OCI-LY7 (cell line): ENCODE measurements at regions not wholly inside any gene's neighbourhood (a gene's known extent, or its start where the extent isn't known, plus 50 kb on each side); places are given as distances from the start of the nearest gene placed in this dataset.

Experiments used
- BruUV-seq: library from RNA; stranded (reverse); fragments of 400-500 nt; replicated peaks from 2 replicates; lab custom pipeline; 2021; lab: Mats Ljungman, UMichigan
- CTCF ChIA-PET: fragments of 300-600 bp; sonication (Branson Sonifier 250); formaldehyde crosslinking; loops from one replicate; lab custom pipeline; 2022; ENCODE audit warnings: antibody characterized with exemption; ENCODE audit not compliant: unreplicated experiment; lab: Charles Lee
- POLR2A ChIA-PET: fragments of 300-600 bp; sonication (Branson Sonifier 250); formaldehyde crosslinking; loops from one replicate; lab custom pipeline; 2022; ENCODE audit warnings: antibody characterized with exemption; lab: Charles Lee
- DNase-seq: peaks from one replicate; pipeline ENCODE4 v3.0.0-alpha.2; 2015; ENCODE audit warnings: low spot score
- H2AFZ ChIP-seq: fragments of 200-600 bp; sonication (generic), shearing (Covaris generic); 2 replicates; pipeline ENCODE4 v1.6.1; 2014; ENCODE audit warnings: mild to moderate bottlenecking, antibody characterized with exemption, low read length, moderate library complexity
- H3K27ac ChIP-seq: fragments of 200-600 bp; sonication (generic); 2 replicates; pipeline ENCODE4 v1.5.1; 2014; ENCODE audit warnings: mixed run types, low read depth, mild to moderate bottlenecking, moderate library complexity, low read length, inconsistent platforms; ENCODE audit not compliant: poor library complexity, severe bottlenecking
- H3K36me3 ChIP-seq: fragments of 200-600 bp; sonication (generic); 2 replicates; pipeline ENCODE4 v1.6.1; 2014; ENCODE audit warnings: mild to moderate bottlenecking, antibody characterized with exemption, low read length, moderate library complexity, mixed read lengths; ENCODE audit not compliant: insufficient read depth
- H3K4me1 ChIP-seq: fragments of 200-600 bp; sonication (generic); 2 replicates; pipeline ENCODE4 v1.5.1; 2014; ENCODE audit warnings: mild to moderate bottlenecking, low read length; ENCODE audit not compliant: insufficient read depth, poor library complexity, severe bottlenecking
- H3K4me2 ChIP-seq: fragments of 200-600 bp; sonication (generic); 2 replicates; pipeline ENCODE4 v1.6.1; 2014; ENCODE audit warnings: mild to moderate bottlenecking, low read length
- H3K4me3 ChIP-seq: fragments of 200-600 bp; sonication (generic); 2 replicates; pipeline ENCODE4 v1.5.1; 2014; ENCODE audit warnings: mild to moderate bottlenecking, low read depth, low read length; ENCODE audit not compliant: poor library complexity, severe bottlenecking
- H3K79me2 ChIP-seq: fragments of 200-600 bp; sonication (generic); 2 replicates; pipeline ENCODE4 v1.6.1; 2016; ENCODE audit warnings: low read depth, mild to moderate bottlenecking, low read length, moderate library complexity, mixed read lengths; ENCODE audit not compliant: insufficient read depth
- H3K9me2 ChIP-seq: fragments of 200-600 bp; sonication (generic); 2 replicates; pipeline ENCODE4 v1.6.1; 2016; ENCODE audit warnings: mild to moderate bottlenecking, low read length, mixed read lengths; ENCODE audit not compliant: insufficient read depth
- H3K9me3 ChIP-seq: fragments of 200-600 bp; sonication (generic); 2 replicates; pipeline ENCODE4 v1.6.1; 2014; ENCODE audit warnings: mild to moderate bottlenecking, mixed run types, low read length, mixed read lengths
- H4K20me1 ChIP-seq: fragments of 200-600 bp; sonication (generic); 2 replicates; pipeline ENCODE4 v1.6.1; 2014; ENCODE audit warnings: mild to moderate bottlenecking, antibody characterized with exemption, low read length, moderate library complexity, mixed read lengths; ENCODE audit not compliant: insufficient read depth
- EZH2phosphoT487 ChIP-seq: fragments of 200-600 bp; sonication (generic); IDR thresholded peaks from 2 replicates; pipeline ENCODE4 v1.6.1; 2018; ENCODE audit warnings: low read depth, borderline replicate concordance, mild to moderate bottlenecking, mixed run types, antibody characterized with exemption, low read length, moderate library complexity, mixed read lengths
- intact Hi-C: fragments of 100-400 bp; cut with micrococcal nuclease; formaldehyde crosslinking; loops from one replicate; pipeline ENCODE4 v1.10.0; 2022; ENCODE audit not compliant: unreplicated experiment
- TF ChIP-seq, protein P1 (sequence below): fragments of 200-600 bp; sonication (generic); conservative IDR thresholded peaks from 2 replicates; pipeline ENCODE4 v1.5.1; 2014; ENCODE audit warnings: mild to moderate bottlenecking, antibody characterized with exemption, low read length, moderate library complexity, mixed read lengths

DNA sequence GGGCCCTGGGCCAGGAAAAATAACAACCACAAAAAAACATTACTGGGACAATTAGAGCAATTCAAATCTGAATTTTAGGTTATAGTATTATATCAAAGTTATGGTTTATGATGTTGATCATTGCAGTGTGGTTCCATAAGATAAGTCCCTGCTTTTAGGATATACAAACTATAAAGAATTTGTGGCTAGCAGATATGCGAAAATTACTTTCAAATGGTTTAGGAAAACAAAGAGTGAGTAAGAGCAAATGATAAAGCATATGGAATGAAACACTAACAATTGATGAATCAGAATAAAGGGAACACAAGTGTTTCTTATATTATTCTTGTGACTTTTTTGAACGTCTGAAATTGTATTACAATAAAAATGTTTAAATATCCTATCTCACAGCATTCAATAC, 64.4 kb upstream of the HECTD2 start:
- no peak for TF ChIP-seq EZH2phosphoT487
- TF ChIP-seq, protein P1, sequence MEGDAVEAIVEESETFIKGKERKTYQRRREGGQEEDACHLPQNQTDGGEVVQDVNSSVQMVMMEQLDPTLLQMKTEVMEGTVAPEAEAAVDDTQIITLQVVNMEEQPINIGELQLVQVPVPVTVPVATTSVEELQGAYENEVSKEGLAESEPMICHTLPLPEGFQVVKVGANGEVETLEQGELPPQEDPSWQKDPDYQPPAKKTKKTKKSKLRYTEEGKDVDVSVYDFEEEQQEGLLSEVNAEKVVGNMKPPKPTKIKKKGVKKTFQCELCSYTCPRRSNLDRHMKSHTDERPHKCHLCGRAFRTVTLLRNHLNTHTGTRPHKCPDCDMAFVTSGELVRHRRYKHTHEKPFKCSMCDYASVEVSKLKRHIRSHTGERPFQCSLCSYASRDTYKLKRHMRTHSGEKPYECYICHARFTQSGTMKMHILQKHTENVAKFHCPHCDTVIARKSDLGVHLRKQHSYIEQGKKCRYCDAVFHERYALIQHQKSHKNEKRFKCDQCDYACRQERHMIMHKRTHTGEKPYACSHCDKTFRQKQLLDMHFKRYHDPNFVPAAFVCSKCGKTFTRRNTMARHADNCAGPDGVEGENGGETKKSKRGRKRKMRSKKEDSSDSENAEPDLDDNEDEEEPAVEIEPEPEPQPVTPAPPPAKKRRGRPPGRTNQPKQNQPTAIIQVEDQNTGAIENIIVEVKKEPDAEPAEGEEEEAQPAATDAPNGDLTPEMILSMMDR = no peak
- ChIA-PET CTCF (no interaction called here), POLR2A (no interaction called here)
- Histone ChIP-seq H3K36me3 (no peaks in the 10 kb centered on the region), H2AFZ (no peak overlapping the region), H3K79me2 (no peaks in the 10 kb centered on the region), H3K4me3 (no peak overlapping the region), H4K20me1 (no peaks in the 10 kb centered on the region), H3K9me3 (no peaks in the 10 kb centered on the region), H3K9me2 (no peaks in the 10 kb centered on the region), H3K4me2 (no peak overlapping the region), H3K4me1 (no peaks in the 10 kb centered on the region), H3K27ac (no peak overlapping the region)
- BruUV-seq = no TSS peak
- no peak for DNase-seq
- intact Hi-C loops = no loop called here

GRCh38 chr10:91347529-91347928, 62.6 kb upstream of the HECTD2 start:
- H2AFZ ChIP-seq = no peak overlapping the region
- no peak overlapping the region for H3K4me2 ChIP-seq
- no peaks in the 10 kb centered on the region for H3K36me3 ChIP-seq
- H3K4me1 ChIP-seq = no peaks in the 10 kb centered on the region
- no peak overlapping the region for H3K27ac ChIP-seq
- TF ChIP-seq EZH2phosphoT487 = no peak
- TF ChIP-seq, protein P1 = no peak
- H3K4me3 ChIP-seq = no peak overlapping the region
- no peak for DNase-seq
- intact Hi-C loops = no loop called here
- H4K20me1 ChIP-seq = no peaks in the 10 kb centered on the region
- BruUV-seq = no TSS peak
- H3K9me3 ChIP-seq = no peaks in the 10 kb centered on the region
- POLR2A ChIA-PET = interaction anchor here (0.6 kb wide), 1 partner anchor 464 kb away, joined by 5 read pairs; no protein-coding TSS in a partner anchor
- no peaks in the 10 kb centered on the region for H3K9me2 ChIP-seq
- no peaks in the 10 kb centered on the region for H3K79me2 ChIP-seq
- CTCF ChIA-PET = no interaction called here

- intact Hi-C loops = no loop called here
- Histone ChIP-seq H3K4me3 (no peak overlapping the region), H2AFZ (no peak overlapping the region), H3K36me3 (no peaks in the 10 kb centered on the region), H3K4me2 (no peak overlapping the region), H3K4me1 (no peaks in the 10 kb centered on the region), H3K9me2 (no peaks in the 10 kb centered on the region), H3K27ac (no peak overlapping the region), H3K79me2 (no peaks in the 10 kb centered on the region), H4K20me1 (no peaks in the 10 kb centered on the region), H3K9me3 (no peaks in the 10 kb centered on the region)
- no peak for DNase-seq
- CTCF ChIA-PET = no interaction called here
- BruUV-seq = no TSS peak
- TF ChIP-seq, protein P1 = no peak
- TF ChIP-seq EZH2phosphoT487 = no peak
- POLR2A ChIA-PET = no interaction called here
Observed at GRCh38 chr10:91349381-91349780, 60.8 kb upstream of the HECTD2 start.
